SK-N-SH (cell line): ENCODE measurements at regions not wholly inside any gene's neighbourhood (a gene's known extent, or its start where the extent isn't known, plus 50 kb on each side); places are given as distances from the start of the nearest gene placed in this dataset.

Source experiments
- CTCF ChIA-PET: fragments of 300-600, 350-600 bp; formaldehyde crosslinking; extraction: SDS; loops from one replicate; lab custom pipeline; 2021; lab: Yijun Ruan, JAX
- POLR2A ChIA-PET: fragments of 350-600 bp; sonication (Branson Sonifier 250); formaldehyde crosslinking; extraction: SDS; loops from one replicate; lab custom pipeline; 2020; ENCODE audit warnings: antibody characterized with exemption, inconsistent platforms; lab: Yijun Ruan, JAX
- DNase-seq: peaks from one replicate; pipeline ENCODE4 v3.0.0; 2012
- H2AFZ ChIP-seq: fragments of 200-600 bp; sonication (generic); 2 replicates; pipeline ENCODE4 v1.8.1; 2016; ENCODE audit warnings: antibody characterized with exemption, mild to moderate bottlenecking, low read depth
- H3F3A ChIP-seq: fragments of 200-600 bp; sonication (generic); replicated peaks from 2 replicates; pipeline ENCODE3; 2016; ENCODE audit warnings: antibody characterized with exemption, mild to moderate bottlenecking; ENCODE audit not compliant: insufficient read depth
- H3K27ac ChIP-seq, 2 experiments: fragments of 200-500 bp in 1 of 2; fragments of 200-600 bp in 1 of 2; sonication (Bioruptor generic) in 1 of 2; sonication (generic), shearing (Covaris generic) in 1 of 2; 2 replicates each; pipeline versions ENCODE4 v1.5.1 to v1.6.1; 2014 to 2016; ENCODE audit warnings: low read depth in 2 of 2, inconsistent platforms in 1 of 2, low read length in 1 of 2, mild to moderate bottlenecking in 1 of 2, mixed read lengths in 1 of 2
- H3K27me3 ChIP-seq: fragments of 200-600 bp; sonication (generic), shearing (Covaris generic); 2 replicates; pipeline ENCODE4 v1.6.1; 2016; ENCODE audit warnings: mixed run types; ENCODE audit not compliant: insufficient read depth
- H3K36me3 ChIP-seq, 2 experiments: fragments of 200-500 bp in 1 of 2; fragments of 200-600 bp in 1 of 2; sonication (Bioruptor generic) in 1 of 2; sonication (generic) in 1 of 2; replicated peaks in 1 of 2; 2 replicates each; pipeline versions ENCODE3 to v1.5.1; 2014 to 2016; ENCODE audit warnings: low read length in 1 of 2, mild to moderate bottlenecking in 1 of 2; ENCODE audit not compliant: insufficient read depth in 2 of 2, control insufficient read depth in 1 of 2
- H3K4me1 ChIP-seq, 2 experiments: fragments of 200-500 bp in 1 of 2; fragments of 200-600 bp in 1 of 2; sonication (Bioruptor generic) in 1 of 2; sonication (generic), shearing (Covaris generic) in 1 of 2; 2 replicates each; pipeline versions ENCODE4 v1.5.1 to v1.6.1; 2014 to 2016; ENCODE audit warnings: low read depth in 1 of 2, low read length in 1 of 2, mixed run types in 1 of 2; ENCODE audit not compliant: insufficient read depth in 2 of 2, control insufficient read depth in 1 of 2
- H3K4me2 ChIP-seq: fragments of 200-600 bp; sonication (generic), shearing (Covaris generic); 2 replicates; pipeline ENCODE4 v1.6.1; 2017; ENCODE audit warnings: mixed run types
- H3K4me3 ChIP-seq, 2 experiments: fragments of 200-500 bp in 1 of 2; fragments of 200-600 bp in 1 of 2; sonication (Bioruptor generic) in 1 of 2; sonication (generic), shearing (Covaris generic) in 1 of 2; 2 replicates each; pipeline versions ENCODE4 v1.5.1 to v1.8.1; 2014 to 2016; ENCODE audit warnings: low read depth in 2 of 2, inconsistent platforms in 1 of 2, low read length in 1 of 2, mild to moderate bottlenecking in 1 of 2, mixed read lengths in 1 of 2, moderate library complexity in 1 of 2
- H3K79me2 ChIP-seq: fragments of 200-600 bp; sonication (generic); 2 replicates; pipeline ENCODE4 v1.8.1; 2017; ENCODE audit warnings: mild to moderate bottlenecking; ENCODE audit not compliant: insufficient read depth
- H3K9ac ChIP-seq: fragments of 200-600 bp; sonication (generic); 2 replicates; pipeline ENCODE4 v1.6.1; 2017; ENCODE audit warnings: mixed run types
- H3K9me2 ChIP-seq: fragments of 200-600 bp; sonication (generic); 2 replicates; pipeline ENCODE4 v1.6.1; 2017; ENCODE audit warnings: mixed run types
- H3K9me3 ChIP-seq: fragments of 200-600 bp; sonication (generic); 2 replicates; pipeline ENCODE4 v1.6.1; 2017; ENCODE audit warnings: mixed run types, mild to moderate bottlenecking, moderate library complexity
- H4K20me1 ChIP-seq: fragments of 200-600 bp; sonication (generic); 2 replicates; pipeline ENCODE4 v1.6.1; 2017; ENCODE audit warnings: mild to moderate bottlenecking, mixed run types; ENCODE audit not compliant: insufficient read depth
- CHD2 ChIP-seq: fragments of 150-350 bp; IDR thresholded peaks from 2 replicates; pipeline ENCODE4 v1.6.1; 2018; ENCODE audit warnings: low read length; ENCODE audit not compliant: partially characterized antibody
- ELF1 ChIP-seq: IDR thresholded peaks from 2 replicates; pipeline ENCODE4 v1.4.0; 2012
- EZH2phosphoT487 ChIP-seq: fragments of 200-600 bp; sonication (generic); IDR thresholded peaks from 2 replicates; pipeline ENCODE4 v1.6.1; 2017; ENCODE audit warnings: low read depth, mixed run types, mild to moderate bottlenecking, antibody characterized with exemption, moderate library complexity, borderline replicate concordance
- FOSL2 ChIP-seq: IDR thresholded peaks from 2 replicates; pipeline ENCODE4 v1.4.0; 2012; ENCODE audit warnings: low read depth, mild to moderate bottlenecking, moderate library complexity, borderline replicate concordance
- FOXJ3 ChIP-seq: sonication (generic); formaldehyde crosslinking; IDR thresholded peaks from 2 replicates; pipeline ENCODE4 v1.5.1; 2020; ENCODE audit warnings: mild to moderate bottlenecking, missing genetic modification reagents
- FOXM1 ChIP-seq: IDR thresholded peaks from 2 replicates; pipeline ENCODE4 v1.4.0; 2012; ENCODE audit warnings: low read depth, mild to moderate bottlenecking
- GATA2 ChIP-seq: sonication (generic); formaldehyde crosslinking; IDR thresholded peaks from 2 replicates; pipeline ENCODE4 v1.5.0; 2020; ENCODE audit warnings: mild to moderate bottlenecking, missing genetic modification reagents
- JUND ChIP-seq: IDR thresholded peaks from 2 replicates; pipeline ENCODE4 v1.4.0; 2012
- MXI1 ChIP-seq: IDR thresholded peaks from 2 replicates; pipeline ENCODE4 v1.6.1; 2012; ENCODE audit warnings: mild to moderate bottlenecking, low read depth, low read length, improper control_type of control experiment
- NFIC ChIP-seq: IDR thresholded peaks from 2 replicates; pipeline ENCODE4 v1.4.0; 2012; ENCODE audit warnings: borderline replicate concordance
- RAD21 ChIP-seq: IDR thresholded peaks from 2 replicates; pipeline ENCODE4 v1.6.1; 2012; ENCODE audit warnings: mild to moderate bottlenecking, low read length
- RCOR1 ChIP-seq: fragments of 150-350 bp; IDR thresholded peaks from 2 replicates; pipeline ENCODE4 v1.6.1; 2017; ENCODE audit warnings: antibody characterized with exemption, low read length
- RFX5 ChIP-seq: IDR thresholded peaks from 2 replicates; pipeline ENCODE4 v1.6.1; 2012; ENCODE audit warnings: mild to moderate bottlenecking, improper control_type of control experiment, low read length
- RXRA ChIP-seq: IDR thresholded peaks from 2 replicates; pipeline ENCODE4 v1.4.0; 2012; ENCODE audit warnings: low read depth, mild to moderate bottlenecking, borderline replicate concordance
- SIN3A ChIP-seq: IDR thresholded peaks from 2 replicates; pipeline ENCODE4 v1.6.1; 2012; ENCODE audit warnings: low read depth, mild to moderate bottlenecking, low read length, moderate library complexity, borderline replicate concordance
- SMC3 ChIP-seq: IDR thresholded peaks from 2 replicates; pipeline ENCODE4 v1.6.1; 2012; ENCODE audit warnings: low read depth, low read length, improper control_type of control experiment
- TAF1 ChIP-seq: IDR thresholded peaks from 2 replicates; pipeline ENCODE4 v1.6.1; 2012; ENCODE audit warnings: low read depth, mild to moderate bottlenecking, low read length, moderate library complexity, borderline replicate concordance
- WGBS: methylation state at CpG from one replicate; pipeline ENCODE4 v1.1.6; 2017; ENCODE audit warnings: low lambda C conversion rate; 5-methylcytosine and 5-hydroxymethylcytosine counted together
- TF ChIP-seq, protein P1 (sequence below): IDR thresholded peaks from 2 replicates; pipeline ENCODE4 v1.4.0; 2012; ENCODE audit warnings: low read depth
- TF ChIP-seq, protein P2 (sequence below): IDR thresholded peaks from 2 replicates; pipeline ENCODE4 v1.4.0; 2012; ENCODE audit warnings: low read depth, borderline replicate concordance
- TF ChIP-seq, protein P3 (sequence below): IDR thresholded peaks from 2 replicates; pipeline ENCODE4; 2012
- TF ChIP-seq, protein P4 (sequence below): fragments of 150-350 bp; IDR thresholded peaks from 2 replicates; pipeline ENCODE4 v1.6.1; 2017; ENCODE audit warnings: antibody characterized with exemption, low read length, low read depth, borderline replicate concordance

DNA sequence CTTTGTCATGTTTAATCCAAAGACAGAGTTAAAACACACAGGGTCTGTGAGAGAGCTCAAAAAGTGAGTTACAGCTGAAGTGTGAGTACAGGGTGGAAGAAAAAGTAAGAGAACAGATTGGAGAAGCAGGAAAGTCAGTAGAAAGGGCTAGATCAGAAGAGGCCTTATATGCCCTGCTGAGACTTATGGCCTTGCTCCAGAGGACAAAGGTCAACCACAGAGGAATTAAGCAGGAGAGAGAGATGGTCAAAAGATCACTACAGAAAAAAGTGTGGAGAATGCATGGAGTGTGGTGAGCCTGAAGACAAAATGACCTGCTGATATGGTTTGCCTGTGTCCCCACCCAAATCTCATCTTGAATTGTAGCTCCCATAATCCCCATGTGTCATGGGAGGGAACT lies 213.8 kb downstream of the NEBL start:
- Histone ChIP-seq H3K36me3 (no peaks in the 10 kb centered on the region), H3K9me3 (no peaks in the 10 kb centered on the region), H3K27me3 (no peaks in the 10 kb centered on the region), H3F3A (no peaks in the 10 kb centered on the region), H3K9ac (no peak overlapping the region), H3K4me1 (no peaks in the 10 kb centered on the region), H3K9me2 (no peaks in the 10 kb centered on the region), H2AFZ (no peak overlapping the region), H3K4me3 (no peak overlapping the region), H4K20me1 (no peaks in the 10 kb centered on the region), H3K27ac (no peak overlapping the region), H3K79me2 (no peaks in the 10 kb centered on the region), H3K4me2 (no peak overlapping the region)
- ChIA-PET CTCF (no interaction called here), POLR2A (no interaction called here)
- DNase-seq, result no peak
- TF ChIP-seq TAF1 (no peak), FOSL2 (no peak), FOXJ3 (CRISPR knock-in tag) (no peak), FOXM1 (no peak), RCOR1 (no peak), RAD21 (no peak), GATA2 (CRISPR knock-in tag) (no peak), RXRA (no peak), ELF1 (no peak)
- TF ChIP-seq, protein P1, sequence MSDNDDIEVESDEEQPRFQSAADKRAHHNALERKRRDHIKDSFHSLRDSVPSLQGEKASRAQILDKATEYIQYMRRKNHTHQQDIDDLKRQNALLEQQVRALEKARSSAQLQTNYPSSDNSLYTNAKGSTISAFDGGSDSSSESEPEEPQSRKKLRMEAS, result no peak
- TF ChIP-seq, protein P2, sequence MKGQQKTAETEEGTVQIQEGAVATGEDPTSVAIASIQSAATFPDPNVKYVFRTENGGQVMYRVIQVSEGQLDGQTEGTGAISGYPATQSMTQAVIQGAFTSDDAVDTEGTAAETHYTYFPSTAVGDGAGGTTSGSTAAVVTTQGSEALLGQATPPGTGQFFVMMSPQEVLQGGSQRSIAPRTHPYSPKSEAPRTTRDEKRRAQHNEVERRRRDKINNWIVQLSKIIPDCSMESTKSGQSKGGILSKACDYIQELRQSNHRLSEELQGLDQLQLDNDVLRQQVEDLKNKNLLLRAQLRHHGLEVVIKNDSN, result no peak

DNA sequence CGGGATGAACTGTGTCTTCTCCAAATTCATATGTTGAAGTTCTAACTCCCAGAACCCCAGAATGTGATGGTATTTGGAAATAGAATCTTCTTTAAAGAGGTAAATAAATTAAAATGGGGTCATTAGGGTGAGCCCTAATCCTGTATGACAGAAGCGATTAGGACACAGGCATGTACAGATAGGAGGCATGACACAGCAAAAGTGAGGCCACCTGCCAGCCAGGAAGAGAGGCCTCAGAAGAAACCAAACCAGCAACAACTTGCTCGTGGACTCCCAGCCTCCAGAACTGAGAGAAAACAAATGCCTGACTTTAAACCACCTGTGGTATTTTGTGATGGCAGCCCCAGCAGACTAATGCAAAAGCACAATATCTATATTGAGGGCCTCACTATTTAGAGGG lies 214.3 kb downstream of the NEBL start:
- Histone ChIP-seq H3K27ac (no peak overlapping the region), H3K79me2 (no peaks in the 10 kb centered on the region), H3K9ac (no peak overlapping the region), H3K4me2 (no peak overlapping the region), H3F3A (no peaks in the 10 kb centered on the region), H3K36me3 (no peaks in the 10 kb centered on the region), H3K9me3 (no peaks in the 10 kb centered on the region), H3K4me3 (no peak overlapping the region), H3K9me2 (no peaks in the 10 kb centered on the region), H3K4me1 (no peaks in the 10 kb centered on the region), H3K27me3 (no peaks in the 10 kb centered on the region), H4K20me1 (no peaks in the 10 kb centered on the region), H2AFZ (no peak overlapping the region)
- CTCF ChIA-PET, result no interaction called here
- POLR2A ChIA-PET, result no interaction called here
- no peak for DNase-seq
- WGBS, result 31% methylated on average over 3 of the region's 3 CpGs
- TF ChIP-seq FOXM1, result no peak
- no peak for TF ChIP-seq MXI1
- TF ChIP-seq, protein P3, sequence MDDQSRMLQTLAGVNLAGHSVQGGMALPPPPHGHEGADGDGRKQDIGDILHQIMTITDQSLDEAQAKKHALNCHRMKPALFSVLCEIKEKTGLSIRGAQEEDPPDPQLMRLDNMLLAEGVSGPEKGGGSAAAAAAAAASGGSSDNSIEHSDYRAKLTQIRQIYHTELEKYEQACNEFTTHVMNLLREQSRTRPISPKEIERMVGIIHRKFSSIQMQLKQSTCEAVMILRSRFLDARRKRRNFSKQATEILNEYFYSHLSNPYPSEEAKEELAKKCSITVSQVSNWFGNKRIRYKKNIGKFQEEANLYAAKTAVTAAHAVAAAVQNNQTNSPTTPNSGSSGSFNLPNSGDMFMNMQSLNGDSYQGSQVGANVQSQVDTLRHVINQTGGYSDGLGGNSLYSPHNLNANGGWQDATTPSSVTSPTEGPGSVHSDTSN, result no peak
- no peak for TF ChIP-seq CHD2
- no peak for TF ChIP-seq JUND
- TF ChIP-seq, protein P4, sequence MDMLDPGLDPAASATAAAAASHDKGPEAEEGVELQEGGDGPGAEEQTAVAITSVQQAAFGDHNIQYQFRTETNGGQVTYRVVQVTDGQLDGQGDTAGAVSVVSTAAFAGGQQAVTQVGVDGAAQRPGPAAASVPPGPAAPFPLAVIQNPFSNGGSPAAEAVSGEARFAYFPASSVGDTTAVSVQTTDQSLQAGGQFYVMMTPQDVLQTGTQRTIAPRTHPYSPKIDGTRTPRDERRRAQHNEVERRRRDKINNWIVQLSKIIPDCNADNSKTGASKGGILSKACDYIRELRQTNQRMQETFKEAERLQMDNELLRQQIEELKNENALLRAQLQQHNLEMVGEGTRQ, result no peak
- no peak for TF ChIP-seq RFX5
- TF ChIP-seq, protein P1, result no peak
- no peak for TF ChIP-seq NFIC
- no peak for TF ChIP-seq SIN3A
- no peak for TF ChIP-seq EZH2phosphoT487
- no peak for TF ChIP-seq SMC3
